HCT116 (cell line): ENCODE measurements at regions not wholly inside any gene's neighbourhood (a gene's known extent, or its start where the extent isn't known, plus 50 kb on each side); places are given as distances from the start of the nearest gene placed in this dataset.

Experiments
- ATAC-seq: fragments of 200-7000 bp; cut with Tn5 transposase; 2 replicates; pipeline ENCODE4 v1.9.1; 2020; ENCODE audit warnings: mild to moderate bottlenecking, moderate library complexity
- BruUV-seq: library from RNA; stranded (reverse); fragments of 400-500 nt; replicated peaks from 2 replicates; lab custom pipeline; 2021; lab: Mats Ljungman, UMichigan
- CTCF ChIA-PET: fragments of 300-600 bp; sonication (Branson Sonifier 250); formaldehyde crosslinking; loops from one replicate; lab custom pipeline; 2021; ENCODE audit warnings: antibody characterized with exemption; lab: Charles Lee
- POLR2A ChIA-PET: fragments of 300-600, 350-600 bp; sonication (Branson Sonifier 250); formaldehyde crosslinking; loops from one replicate; lab custom pipeline; 2021; ENCODE audit warnings: antibody characterized with exemption; lab: Charles Lee
- RAD21 ChIA-PET, 2 experiments: fragments of 300-600 bp; sonication (Branson Sonifier 250); formaldehyde crosslinking; loops; one replicate each; lab custom pipeline; 2023; ENCODE audit warnings: low total read pairs in 2 of 2; ENCODE audit not compliant: uncharacterized antibody in 2 of 2, unreplicated experiment in 2 of 2, low non-redundant PET in 1 of 2; lab: Charles Lee
- DNase-seq: peaks from one replicate; pipeline ENCODE4 v3.0.0-alpha.2; 2010; ENCODE audit warnings: low read depth, low spot score
- H2AFZ ChIP-seq: fragments of 200-600 bp; shearing (Covaris generic), sonication (generic); 2 replicates; pipeline ENCODE4 v1.6.1; 2017; ENCODE audit warnings: low read depth, mixed run types, mixed read lengths, antibody characterized with exemption, low read length; ENCODE audit not compliant: poor library complexity, severe bottlenecking
- H3K27ac ChIP-seq: 2 replicates; pipeline ENCODE4 v1.5.1; 2012; ENCODE audit warnings: low read depth, low read length
- H3K27me3 ChIP-seq: fragments of 200-600 bp; sonication (generic); 2 replicates; pipeline ENCODE4 v1.6.1; 2016; ENCODE audit warnings: mixed run types, low read length, mixed read lengths; ENCODE audit not compliant: insufficient read depth
- H3K36me3 ChIP-seq, 2 experiments: fragments of 200-500 bp in 1 of 2; fragments of 200-600 bp in 1 of 2; sonication (Bioruptor generic) in 1 of 2; sonication (generic) in 1 of 2; 2 replicates each; pipeline versions ENCODE4 v1.5.1 to v1.6.1; 2014 to 2016; ENCODE audit warnings: low read length in 2 of 2, inconsistent platforms in 1 of 2, mixed read lengths in 1 of 2, mixed run types in 1 of 2; ENCODE audit not compliant: insufficient read depth in 2 of 2, control insufficient read depth in 1 of 2
- H3K4me1 ChIP-seq, 2 experiments: fragments of 200-600 bp in 1 of 2; sonication (generic) in 1 of 2; 2 replicates each; pipeline versions ENCODE4 v1.5.1 to v1.6.1; 2012 to 2017; ENCODE audit warnings: low read length in 2 of 2, inconsistent platforms in 1 of 2, mild to moderate bottlenecking in 1 of 2, mixed read lengths in 1 of 2, mixed run types in 1 of 2, moderate library complexity in 1 of 2; ENCODE audit not compliant: insufficient read depth in 2 of 2, control insufficient read depth in 1 of 2
- H3K4me2 ChIP-seq: fragments of 200-600 bp; sonication (generic); 2 replicates; pipeline ENCODE4 v1.6.1; 2017; ENCODE audit warnings: mixed run types, low read length, mixed read lengths
- H3K4me3 ChIP-seq, 2 experiments: fragments of 200-600 bp in 1 of 2; sonication (generic) in 1 of 2; replicated peaks in 1 of 2; 2 replicates each; pipeline ENCODE4 v1.5.1; 2011 to 2016; ENCODE audit warnings: low read length in 2 of 2, control low read depth in 1 of 2, low read depth in 1 of 2, mild to moderate bottlenecking in 1 of 2, mixed read lengths in 1 of 2, mixed run types in 1 of 2
- H3K79me2 ChIP-seq: fragments of 200-600 bp; sonication (generic); 2 replicates; pipeline ENCODE4 v1.6.1; 2017; ENCODE audit warnings: mild to moderate bottlenecking, mixed run types, low read length, moderate library complexity, mixed read lengths; ENCODE audit not compliant: insufficient read depth
- H3K9ac ChIP-seq: fragments of 200-600 bp; sonication (generic); 2 replicates; pipeline ENCODE4 v1.6.1; 2016; ENCODE audit warnings: low read length, mixed read lengths
- H3K9me2 ChIP-seq: fragments of 200-600 bp; sonication (generic), shearing (Covaris generic); 2 replicates; pipeline ENCODE4 v1.6.1; 2017; ENCODE audit warnings: mixed run types, mild to moderate bottlenecking, moderate library complexity; ENCODE audit not compliant: insufficient read depth
- H3K9me3 ChIP-seq, 2 experiments: fragments of 200-500 bp in 1 of 2; fragments of 200-600 bp in 1 of 2; sonication (Bioruptor generic) in 1 of 2; sonication (generic) in 1 of 2; 2 replicates each; pipeline ENCODE4 v1.6.1; 2014 to 2017; ENCODE audit warnings: low read length in 2 of 2, mixed read lengths in 2 of 2, inconsistent platforms in 1 of 2, low read depth in 1 of 2, mild to moderate bottlenecking in 1 of 2, mixed run types in 1 of 2, moderate library complexity in 1 of 2; ENCODE audit not compliant: control insufficient read depth in 1 of 2, insufficient read depth in 1 of 2
- H4K20me1 ChIP-seq: fragments of 200-600 bp; sonication (generic), shearing (Covaris generic); 2 replicates; pipeline ENCODE4 v1.6.1; 2017; ENCODE audit warnings: mixed run types, mild to moderate bottlenecking, moderate library complexity; ENCODE audit not compliant: insufficient read depth
- ATF3 ChIP-seq: IDR thresholded peaks from 2 replicates; pipeline ENCODE4 v1.6.1; 2012
- CBX3 ChIP-seq: IDR thresholded peaks from 2 replicates; pipeline ENCODE4 v1.6.1; 2012; ENCODE audit warnings: low read depth
- CEBPB ChIP-seq: IDR thresholded peaks from 2 replicates; pipeline ENCODE4 v1.6.1; 2012; ENCODE audit warnings: low read depth
- CTCF ChIP-seq, 3 experiments: fragments of 200-600 bp in 1 of 3; sonication (generic) in 1 of 3; IDR thresholded peaks in 2 of 3; conservative IDR thresholded peaks in 1 of 3; 2 replicates each; pipeline ENCODE4 v1.5.1; 2012 to 2017; ENCODE audit warnings: low read depth in 2 of 3, low read length in 2 of 3, antibody characterized with exemption in 1 of 3, borderline replicate concordance in 1 of 3, control low read depth in 1 of 3, mild to moderate bottlenecking in 1 of 3, mixed read lengths in 1 of 3, mixed run types in 1 of 3, moderate library complexity in 1 of 3; ENCODE audit not compliant: insufficient read depth in 1 of 3
- EGR1 ChIP-seq: IDR thresholded peaks from 2 replicates; pipeline ENCODE4 v1.6.1; 2012; ENCODE audit warnings: low read depth
- ELF1 ChIP-seq: IDR thresholded peaks from 2 replicates; pipeline ENCODE4 v1.6.1; 2012; ENCODE audit warnings: low read depth, borderline replicate concordance
- EZH2 ChIP-seq: fragments of 200-600 bp; sonication (generic); IDR thresholded peaks from 2 replicates; pipeline ENCODE4 v1.6.1; 2017; ENCODE audit warnings: antibody characterized with exemption, mixed run types
- FOSL1 ChIP-seq: IDR thresholded peaks from 2 replicates; pipeline ENCODE4 v1.6.1; 2012; ENCODE audit warnings: low read depth
- POLR2A ChIP-seq: IDR thresholded peaks from 2 replicates; pipeline ENCODE4 v1.7.0; 2011; ENCODE audit warnings: borderline replicate concordance; ENCODE audit not compliant: insufficient read depth, insufficient read length; ENCODE audit errors: extremely low read depth
- POLR2AphosphoS5 ChIP-seq: IDR thresholded peaks from 2 replicates; pipeline ENCODE4 v1.6.1; 2011; ENCODE audit warnings: mild to moderate bottlenecking, low read depth, low read length, moderate library complexity
- SRF ChIP-seq: IDR thresholded peaks from 2 replicates; pipeline ENCODE4 v1.6.1; 2012; ENCODE audit warnings: low read depth
- TCF7L2 ChIP-seq: IDR thresholded peaks from 2 replicates; pipeline ENCODE4 v1.7.0; 2011; ENCODE audit warnings: borderline replicate concordance, inconsistent platforms; ENCODE audit not compliant: insufficient read depth, insufficient read length; ENCODE audit errors: extremely low read depth
- YY1 ChIP-seq: IDR thresholded peaks from 2 replicates; pipeline ENCODE4 v1.6.1; 2011; ENCODE audit warnings: low read length, low read depth, moderate library complexity, mild to moderate bottlenecking; ENCODE audit not compliant: insufficient replicate concordance; ENCODE audit errors: extremely low read depth
- ZFX ChIP-seq: fragments of 450-650 bp; IDR thresholded peaks from 2 replicates; pipeline ENCODE4 v1.6.1; 2017
- ZNF274 ChIP-seq: fragments of 200-500 bp; sonication (Bioruptor generic); IDR thresholded peaks from 2 replicates; pipeline ENCODE4 v1.6.1; 2014; ENCODE audit warnings: mild to moderate bottlenecking, low read depth, low read length, inconsistent platforms
- intact Hi-C: fragments of 100-400 bp; cut with micrococcal nuclease; formaldehyde crosslinking; loops from 2 replicates; pipeline ENCODE4 v1.10.0; 2022
- TF ChIP-seq, protein P1 (sequence below): IDR thresholded peaks from 2 replicates; pipeline ENCODE4 v1.6.1; 2011; ENCODE audit warnings: mild to moderate bottlenecking, low read length, moderate library complexity; ENCODE audit not compliant: insufficient replicate concordance; ENCODE audit errors: extremely low read depth

DNA sequence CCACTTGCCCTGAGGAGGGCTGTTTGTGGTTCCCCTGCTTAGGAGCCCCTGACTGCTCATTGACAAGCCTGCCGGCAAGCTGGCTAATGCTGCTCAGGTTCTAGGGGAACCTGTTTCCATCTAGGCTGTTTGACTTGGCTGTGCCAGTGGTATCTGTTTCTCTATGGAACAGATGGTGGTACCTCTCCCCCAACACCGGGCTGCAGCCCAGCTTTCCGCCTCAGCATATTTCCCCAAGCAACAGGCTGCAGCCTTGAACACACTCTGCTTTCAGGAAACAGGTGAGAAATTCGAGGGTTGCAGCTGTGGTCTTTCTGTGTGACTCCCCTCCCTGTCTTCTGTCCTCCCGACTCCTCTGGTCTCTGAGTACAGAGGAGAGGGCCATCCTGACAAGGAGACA lies 132.3 kb downstream of the TMEM132E start:
- CTCF ChIA-PET: no interaction called here
- intact Hi-C loops: no loop called here
- BruUV-seq: no TSS peak

DNA sequence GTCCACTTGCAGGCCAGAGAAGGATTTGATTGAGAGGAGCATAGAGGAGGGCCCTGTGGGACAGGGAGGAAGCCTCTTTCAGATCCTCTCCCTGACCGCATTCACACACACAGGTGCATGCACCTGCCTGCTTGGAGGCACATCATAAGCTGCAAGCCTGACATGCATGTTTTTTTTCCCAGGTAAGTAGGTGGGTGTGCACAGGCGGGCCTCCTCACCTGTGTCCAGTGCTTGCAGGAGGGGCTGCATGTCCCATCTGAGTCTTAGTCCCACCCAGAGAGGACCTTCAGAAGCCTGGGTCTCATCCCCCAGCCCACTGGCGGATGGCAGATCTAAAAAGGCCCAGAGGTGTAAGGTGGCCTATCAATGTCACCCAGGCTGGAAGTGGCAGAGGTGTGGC lies 130.8 kb downstream of the TMEM132E start:
- H3K36me3 ChIP-seq: no peaks in the 10 kb centered on the region
- no peak overlapping the region for H3K4me2 ChIP-seq
- H3K27ac ChIP-seq: no peak overlapping the region
- no peak for DNase-seq
- no peak for TF ChIP-seq POLR2A
- TF ChIP-seq CBX3: no peak
- no peak for TF ChIP-seq ELF1
- no peak for TF ChIP-seq TCF7L2
- TF ChIP-seq SRF: no peak
- TF ChIP-seq FOSL1: no peak
- TF ChIP-seq EGR1: no peak
- no peak for TF ChIP-seq CEBPB
- TF ChIP-seq ATF3: no peak
- TF ChIP-seq, protein P1, sequence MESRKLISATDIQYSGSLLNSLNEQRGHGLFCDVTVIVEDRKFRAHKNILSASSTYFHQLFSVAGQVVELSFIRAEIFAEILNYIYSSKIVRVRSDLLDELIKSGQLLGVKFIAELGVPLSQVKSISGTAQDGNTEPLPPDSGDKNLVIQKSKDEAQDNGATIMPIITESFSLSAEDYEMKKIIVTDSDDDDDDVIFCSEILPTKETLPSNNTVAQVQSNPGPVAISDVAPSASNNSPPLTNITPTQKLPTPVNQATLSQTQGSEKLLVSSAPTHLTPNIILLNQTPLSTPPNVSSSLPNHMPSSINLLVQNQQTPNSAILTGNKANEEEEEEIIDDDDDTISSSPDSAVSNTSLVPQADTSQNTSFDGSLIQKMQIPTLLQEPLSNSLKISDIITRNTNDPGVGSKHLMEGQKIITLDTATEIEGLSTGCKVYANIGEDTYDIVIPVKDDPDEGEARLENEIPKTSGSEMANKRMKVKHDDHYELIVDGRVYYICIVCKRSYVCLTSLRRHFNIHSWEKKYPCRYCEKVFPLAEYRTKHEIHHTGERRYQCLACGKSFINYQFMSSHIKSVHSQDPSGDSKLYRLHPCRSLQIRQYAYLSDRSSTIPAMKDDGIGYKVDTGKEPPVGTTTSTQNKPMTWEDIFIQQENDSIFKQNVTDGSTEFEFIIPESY: no peak
- no peak for TF ChIP-seq ZFX
- TF ChIP-seq EZH2: no peak
- TF ChIP-seq CTCF (IDR thresholded peaks at IDR 0.05 in 2 of 3, conservative IDR thresholded peaks at IDR 0.05 in 1 of 3; ENCODE audit: borderline replicate concordance in 1 of 3, insufficient read depth in 1 of 3, low read depth in 2 of 3, low read length in 2 of 3): no peak
- TF ChIP-seq, all 23 proteins: peak for 0
- Histone ChIP-seq H3K9me3 (no peaks in the 10 kb centered on the region), H3K4me1 (no peaks in the 10 kb centered on the region), H2AFZ (no peak overlapping the region), H3K9me2 (no peaks in the 10 kb centered on the region), H3K4me3 (no peak overlapping the region), H4K20me1 (no peaks in the 10 kb centered on the region), H3K79me2 (no peaks in the 10 kb centered on the region), H3K27me3 (peaks cover 50% of the 10 kb centered on the region), H3K9ac (no peak overlapping the region)
- RAD21 ChIA-PET: no interaction called here
- BruUV-seq: no TSS peak
- CTCF ChIA-PET: no interaction called here
- intact Hi-C loops: no loop called here
- POLR2A ChIA-PET: no interaction called here
- no peak for ATAC-seq

More for the DNA sequence above, 132.3 kb downstream of the TMEM132E start:
- H3K27me3 ChIP-seq: peaks cover 52% of the 10 kb centered on the region
- ATAC-seq (no peak), DNase-seq (no peak)
- no peak for TF ChIP-seq POLR2AphosphoS5
- TF ChIP-seq ZNF274: no peak
- TF ChIP-seq YY1: no peak
- TF ChIP-seq EZH2: 0 out of 2 replicates have a peak, but pooled peaks have one; percentile 55
- H3K36me3 ChIP-seq: no peaks in the 10 kb centered on the region
- RAD21 ChIA-PET: no interaction called here
- no peaks in the 10 kb centered on the region for H3K9me2 ChIP-seq
- no peaks in the 10 kb centered on the region for H4K20me1 ChIP-seq
- H3K79me2 ChIP-seq: no peaks in the 10 kb centered on the region
- POLR2A ChIA-PET: no interaction called here
- H3K9ac ChIP-seq: no peak overlapping the region
- no peaks in the 10 kb centered on the region for H3K9me3 ChIP-seq
- H3K27ac ChIP-seq: no peak overlapping the region
- H2AFZ ChIP-seq: no peak overlapping the region
- no peak overlapping the region for H3K4me2 ChIP-seq
- H3K4me1 ChIP-seq: no peaks in the 10 kb centered on the region
- H3K4me3 ChIP-seq: no peak overlapping the region
